TTC549 (cell line): ENCODE measurements at regions not wholly inside any gene's neighbourhood (a gene's known extent, or its start where the extent isn't known, plus 50 kb on each side); places are given as distances from the start of the nearest gene placed in this dataset.

Experiments
- FAIRE-seq: peaks from 2 replicates; lab custom pipeline; 2012; peaks lifted over from hg19 to GRCh38; lab: Jason Lieb, UNC

- FAIRE-seq: no peak
These were observed 1181.9 kb upstream of the PRMT6 start for GRCh38 chr1:105874621-105875020.

GRCh38 chr1:105886309-105886708, 1170.2 kb upstream of the PRMT6 start:
- no peak for FAIRE-seq

DNA sequence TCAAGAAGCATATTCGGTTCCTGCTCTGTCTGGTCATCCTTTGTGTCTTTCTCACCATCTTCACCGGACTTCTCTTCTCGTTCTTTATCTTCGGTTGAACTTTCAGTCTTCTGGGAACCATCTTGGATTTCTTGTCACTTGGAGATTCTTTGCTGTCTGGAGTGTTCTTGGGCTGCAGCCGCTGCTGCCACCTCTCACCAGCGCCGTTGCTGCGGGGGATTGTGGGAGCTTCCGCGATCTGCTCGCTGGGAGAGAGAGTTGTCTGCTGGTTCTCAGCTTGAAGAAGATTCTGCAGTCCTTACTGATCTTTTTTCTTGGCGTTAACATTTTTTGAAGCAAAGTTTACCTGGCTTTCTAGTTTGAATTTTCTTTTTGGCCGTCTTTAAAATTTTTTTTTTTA, 1165.2 kb upstream of the PRMT6 start:
- no peak for FAIRE-seq

DNA sequence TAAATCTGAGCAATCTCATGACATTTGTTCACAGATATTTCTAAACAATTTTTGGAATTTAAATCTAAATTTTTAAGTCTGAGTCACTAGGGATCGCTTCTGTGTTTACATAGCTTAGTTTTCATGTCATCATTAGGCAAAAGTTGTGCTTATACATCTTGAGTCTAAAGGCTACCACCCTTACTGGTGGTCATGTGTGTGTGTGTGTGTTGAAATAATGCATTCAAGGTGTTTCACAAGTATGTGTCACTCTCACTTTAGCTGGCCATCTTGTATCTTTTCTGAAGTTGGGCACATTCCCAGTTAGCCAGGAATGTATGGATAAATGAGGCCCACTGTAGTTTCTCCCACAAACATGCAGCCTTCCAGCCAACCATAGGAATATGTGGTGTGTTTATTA, 1162.5 kb upstream of the PRMT6 start:
- no peak for FAIRE-seq

DNA sequence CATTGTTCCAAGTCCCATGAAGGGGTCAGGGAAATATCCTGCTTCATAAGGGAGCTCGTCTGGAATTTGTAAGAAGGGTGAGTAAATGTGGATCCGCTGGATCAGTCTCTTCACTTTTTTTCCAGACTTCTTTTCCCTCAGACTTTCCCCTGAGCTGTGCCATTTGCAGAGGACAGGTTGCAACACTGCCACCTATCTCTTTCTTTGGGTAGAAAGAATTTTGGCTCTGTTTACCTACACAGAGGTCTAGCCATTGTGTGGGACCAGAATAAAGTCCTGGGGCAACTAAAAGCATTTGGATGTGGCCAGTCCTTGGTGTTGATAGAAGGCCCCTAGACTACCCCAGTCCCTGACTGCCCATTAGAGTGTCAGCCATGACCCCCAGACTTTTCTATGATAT, 1146.7 kb upstream of the PRMT6 start:
- no peak for FAIRE-seq

GRCh38 chr1:105914403-105914802, 1142.1 kb upstream of the PRMT6 start:
- FAIRE-seq: no peak

DNA sequence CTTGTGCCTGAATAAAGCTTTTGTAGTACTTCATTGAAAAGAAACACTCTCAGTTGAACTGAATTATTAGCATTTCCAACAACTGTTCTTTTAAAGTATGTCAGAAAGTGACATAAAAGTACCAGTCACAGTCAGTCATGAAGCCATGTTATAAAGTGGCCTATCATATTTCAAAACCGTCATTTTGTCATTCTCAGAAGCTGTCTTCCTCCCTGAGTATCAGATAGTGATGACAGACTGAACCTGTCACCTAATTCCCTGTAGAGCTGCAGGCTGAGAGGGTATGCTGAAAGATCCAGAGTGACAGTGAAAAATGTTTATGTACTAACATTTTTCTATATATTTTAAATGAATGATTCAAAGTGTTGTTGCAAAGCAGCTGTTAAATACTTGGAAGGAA, 1121.7 kb upstream of the PRMT6 start:
- FAIRE-seq: no peak

- no peak for FAIRE-seq
These were observed 1091.6 kb upstream of the PRMT6 start for GRCh38 chr1:105964879-105965278.

GRCh38 chr1:105997516-105997915, 1059.0 kb upstream of the PRMT6 start:
- FAIRE-seq: no peak

DNA sequence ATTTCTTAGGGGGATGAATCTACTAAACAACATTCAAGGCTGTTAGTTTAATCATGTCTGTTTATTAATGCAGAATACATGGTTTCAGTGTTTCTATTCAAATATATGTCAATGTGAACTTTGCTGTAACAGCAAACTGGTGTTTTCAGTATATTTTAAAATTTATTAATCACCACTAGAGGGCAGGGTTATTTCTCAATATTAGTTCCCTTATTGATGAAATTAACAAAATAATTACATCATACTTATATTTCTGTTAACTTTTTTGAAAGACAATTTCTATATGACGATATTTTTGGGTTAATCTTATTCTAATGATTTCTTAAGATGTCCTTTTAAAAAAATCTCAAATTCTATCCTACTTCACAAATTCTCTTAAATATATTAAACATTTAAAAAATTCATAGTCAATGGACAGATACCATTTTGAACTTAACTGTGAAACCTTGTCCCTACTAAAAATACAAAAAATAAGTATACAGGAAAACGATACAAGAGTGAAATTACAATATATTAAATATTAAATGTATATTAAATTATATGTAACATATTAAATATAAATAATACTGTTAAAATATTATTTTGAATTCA, 1034.1 kb upstream of the PRMT6 start:
- peak; percentile 61 for FAIRE-seq

GRCh38 chr1:106027871-106028270, 1028.6 kb upstream of the PRMT6 start:
- no peak for FAIRE-seq

DNA sequence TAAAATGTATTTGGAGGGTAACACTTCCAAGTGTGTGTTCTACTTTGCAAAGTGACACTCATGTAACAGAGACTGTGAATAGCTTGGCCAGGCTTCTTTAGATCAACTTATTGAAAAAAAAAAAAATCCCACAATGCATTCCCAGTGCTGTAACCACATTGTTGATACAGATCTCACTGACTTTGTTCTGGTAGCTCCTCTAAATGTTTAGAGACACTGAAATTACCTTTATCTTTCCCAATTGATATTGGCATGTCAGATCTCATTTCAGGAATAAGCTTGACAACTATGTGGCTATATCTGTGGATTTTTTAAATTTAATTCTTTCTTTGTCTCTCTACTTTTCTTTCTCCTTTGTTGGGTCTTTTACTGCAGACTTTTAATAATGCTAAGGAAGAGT, 1018.9 kb upstream of the PRMT6 start:
- FAIRE-seq: no peak

DNA sequence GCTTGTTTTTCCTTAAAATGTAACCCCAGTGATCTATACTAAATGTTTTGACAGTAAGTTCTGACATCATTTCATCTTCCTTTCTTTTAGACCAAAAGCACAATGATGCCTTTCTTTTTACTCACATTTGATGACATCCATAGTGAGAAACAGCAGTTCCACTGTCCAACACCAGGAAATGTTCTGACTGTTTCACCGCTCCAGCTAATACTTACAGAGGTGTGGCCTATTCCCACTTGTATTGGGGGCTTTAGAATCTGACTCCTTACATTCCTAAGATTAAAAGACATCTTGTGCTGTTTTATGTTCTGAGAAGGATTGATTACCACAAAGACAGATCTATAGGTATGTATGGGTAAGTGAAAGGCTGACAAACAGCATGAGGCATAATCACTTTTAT, 1018.2 kb upstream of the PRMT6 start:
- FAIRE-seq: no peak

GRCh38 chr1:106043971-106044370, 1012.5 kb upstream of the PRMT6 start:
- FAIRE-seq: no peak

DNA sequence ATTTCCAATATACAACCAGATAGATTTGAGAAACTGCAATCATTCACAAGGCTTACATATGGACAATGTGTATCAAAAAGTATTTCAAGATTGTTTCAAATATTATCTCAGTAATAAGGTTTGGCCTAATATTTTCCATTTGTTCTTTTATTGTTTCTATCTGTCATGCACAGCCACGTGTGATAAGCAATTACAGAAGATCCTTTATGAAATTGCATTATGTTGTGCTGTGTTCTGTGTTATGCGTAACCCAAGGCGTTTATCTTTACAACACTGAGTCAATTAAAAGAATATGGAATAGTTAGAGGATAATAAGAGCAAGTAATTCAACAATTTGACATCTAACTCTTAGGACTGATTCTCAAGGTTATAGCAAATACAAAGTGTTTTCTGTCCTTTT, 1009.3 kb upstream of the PRMT6 start:
- no peak for FAIRE-seq

DNA sequence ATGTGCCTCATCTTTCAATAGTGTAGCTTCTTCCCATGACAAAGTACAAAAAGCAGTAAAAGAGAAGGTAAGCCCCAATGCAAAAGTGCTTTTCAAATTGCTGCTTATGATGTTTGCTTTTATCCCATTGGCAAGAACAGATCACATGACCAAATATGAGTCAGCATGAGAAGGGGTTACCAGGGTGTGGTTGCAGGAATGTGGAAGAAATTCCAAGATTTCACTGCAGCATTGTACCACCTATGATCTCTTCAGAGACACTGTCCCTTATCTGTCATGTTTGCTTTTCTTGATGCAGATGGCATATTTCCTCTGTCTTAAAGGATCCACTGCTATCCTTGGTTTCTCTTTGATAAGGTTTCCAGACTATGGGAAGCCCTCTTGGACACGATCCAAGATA, 1006.9 kb upstream of the PRMT6 start:
- FAIRE-seq: no peak

GRCh38 chr1:106055855-106056254, 1000.6 kb upstream of the PRMT6 start:
- no peak for FAIRE-seq

DNA sequence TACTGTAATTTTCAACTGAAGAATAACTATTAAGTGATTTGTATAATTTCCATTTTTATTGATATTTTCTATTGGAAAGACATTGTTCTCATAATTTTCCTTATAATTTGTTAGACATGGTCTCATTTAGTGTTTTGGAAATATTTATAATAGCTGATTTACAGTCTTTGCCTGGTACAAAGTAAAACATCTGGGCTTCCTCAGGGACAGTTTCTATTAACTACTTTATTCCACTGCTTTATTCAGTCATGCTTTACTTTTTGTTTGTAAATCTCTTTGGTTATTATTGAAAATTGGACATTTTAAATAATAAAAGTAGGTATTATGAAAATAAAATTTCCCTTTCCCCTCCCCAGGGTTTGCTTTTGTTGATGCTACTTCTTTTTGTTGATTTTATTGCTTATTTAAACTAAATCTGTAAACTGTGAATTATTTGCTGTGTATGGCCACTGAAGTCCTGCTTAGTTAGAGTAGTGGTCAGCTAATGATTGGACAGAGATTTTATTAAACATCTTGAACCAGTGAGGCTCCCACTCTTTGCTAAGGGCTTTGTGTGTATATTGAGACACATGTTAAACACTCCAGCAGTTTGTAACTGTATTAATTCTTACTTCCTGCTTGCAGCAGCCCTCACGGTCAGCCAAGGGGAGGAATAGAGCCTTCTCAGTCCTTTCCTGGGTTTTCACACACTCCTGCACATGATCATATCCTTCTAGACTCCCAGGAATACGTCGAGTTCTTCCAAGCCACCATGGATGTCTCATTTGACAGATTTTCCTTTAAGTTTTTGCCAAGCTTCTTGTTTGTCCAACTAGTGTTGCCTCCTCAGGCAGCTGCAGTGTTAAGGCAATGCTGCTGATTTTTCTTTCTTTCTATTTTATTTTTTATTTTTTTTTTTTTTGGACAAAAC, 994.6 kb upstream of the PRMT6 start:
- FAIRE-seq: no peak

DNA sequence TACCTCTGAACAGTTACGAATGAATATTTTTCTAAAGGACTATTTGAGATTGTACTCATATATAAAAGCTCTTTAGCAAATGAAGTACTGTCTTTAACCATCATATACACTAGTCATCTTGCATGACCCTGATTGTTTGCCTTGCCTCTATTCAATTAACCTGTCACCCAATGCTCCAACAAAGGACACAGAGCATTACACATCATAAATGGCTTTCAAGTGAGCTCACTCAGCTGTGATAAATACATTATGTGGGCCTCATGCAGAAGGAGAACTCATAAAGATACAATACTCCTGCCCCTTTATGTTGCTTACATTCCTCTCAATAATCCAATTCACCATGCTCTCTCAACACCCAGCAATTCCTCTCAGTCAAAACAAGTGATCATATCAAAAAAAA, 993.0 kb upstream of the PRMT6 start:
- no peak for FAIRE-seq

GRCh38 chr1:106072909-106073600, 983.4 kb upstream of the PRMT6 start:
- FAIRE-seq: no peak

GRCh38 chr1:106080608-106081325, 975.7 kb upstream of the PRMT6 start:
- no peak for FAIRE-seq

- FAIRE-seq: no peak
These were observed 945.4 kb upstream of the PRMT6 start for GRCh38 chr1:106111044-106111443.

DNA sequence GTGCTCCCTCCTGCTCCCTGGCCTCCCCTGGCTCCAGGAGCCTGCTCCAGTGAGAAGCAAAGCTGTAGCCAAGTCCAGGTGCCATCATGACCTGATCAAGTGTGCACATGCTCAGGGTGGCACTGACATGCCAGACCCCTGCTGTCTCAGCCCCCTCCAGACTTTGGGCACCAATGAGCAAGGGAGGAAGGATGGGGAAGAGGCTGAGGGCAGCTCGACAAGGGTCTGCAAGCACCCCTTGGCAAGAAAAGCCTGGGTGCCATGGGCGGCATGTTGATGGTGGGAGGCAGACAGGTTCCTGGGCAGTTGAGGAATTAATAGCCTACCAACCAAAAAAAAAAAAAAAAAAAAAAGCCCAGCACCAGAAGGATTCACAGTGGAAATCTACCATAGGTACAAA, 942.6 kb upstream of the PRMT6 start:
- FAIRE-seq: no peak
